ENCODE measurements at regions not wholly inside any gene's neighbourhood (a gene's known extent, or its start where the extent isn't known, plus 50 kb on each side); places are given as distances from the start of the nearest gene placed in this dataset.

DNA sequence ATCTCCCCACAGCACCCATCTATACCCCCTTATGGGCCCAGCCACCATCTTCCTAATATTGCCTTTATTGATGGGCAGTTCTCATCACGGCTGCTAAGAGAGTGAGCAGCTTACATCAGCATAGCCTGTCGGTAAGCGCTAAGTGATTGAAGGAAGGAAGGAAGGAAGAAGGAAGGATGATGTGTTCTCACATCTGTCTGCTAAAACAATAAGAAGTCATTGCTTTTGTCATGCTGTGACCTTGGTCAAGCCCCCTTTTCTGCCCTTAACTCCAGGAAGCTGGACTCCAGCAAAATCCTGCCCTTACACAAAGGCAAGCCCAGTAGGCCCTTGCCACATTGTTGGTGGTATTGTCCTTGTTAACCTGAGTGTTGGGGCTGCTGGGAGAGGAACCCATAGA lies 165.0 kb downstream of the ETS2 start:
- TF ChIP-seq, protein P1, sequence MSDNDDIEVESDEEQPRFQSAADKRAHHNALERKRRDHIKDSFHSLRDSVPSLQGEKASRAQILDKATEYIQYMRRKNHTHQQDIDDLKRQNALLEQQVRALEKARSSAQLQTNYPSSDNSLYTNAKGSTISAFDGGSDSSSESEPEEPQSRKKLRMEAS (IDR thresholded peaks at IDR 0.05; ENCODE audit: low read depth, low read length) = no peak
- TF ChIP-seq, protein P2, sequence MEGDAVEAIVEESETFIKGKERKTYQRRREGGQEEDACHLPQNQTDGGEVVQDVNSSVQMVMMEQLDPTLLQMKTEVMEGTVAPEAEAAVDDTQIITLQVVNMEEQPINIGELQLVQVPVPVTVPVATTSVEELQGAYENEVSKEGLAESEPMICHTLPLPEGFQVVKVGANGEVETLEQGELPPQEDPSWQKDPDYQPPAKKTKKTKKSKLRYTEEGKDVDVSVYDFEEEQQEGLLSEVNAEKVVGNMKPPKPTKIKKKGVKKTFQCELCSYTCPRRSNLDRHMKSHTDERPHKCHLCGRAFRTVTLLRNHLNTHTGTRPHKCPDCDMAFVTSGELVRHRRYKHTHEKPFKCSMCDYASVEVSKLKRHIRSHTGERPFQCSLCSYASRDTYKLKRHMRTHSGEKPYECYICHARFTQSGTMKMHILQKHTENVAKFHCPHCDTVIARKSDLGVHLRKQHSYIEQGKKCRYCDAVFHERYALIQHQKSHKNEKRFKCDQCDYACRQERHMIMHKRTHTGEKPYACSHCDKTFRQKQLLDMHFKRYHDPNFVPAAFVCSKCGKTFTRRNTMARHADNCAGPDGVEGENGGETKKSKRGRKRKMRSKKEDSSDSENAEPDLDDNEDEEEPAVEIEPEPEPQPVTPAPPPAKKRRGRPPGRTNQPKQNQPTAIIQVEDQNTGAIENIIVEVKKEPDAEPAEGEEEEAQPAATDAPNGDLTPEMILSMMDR (IDR thresholded peaks at IDR 0.05; ENCODE audit: low read depth, low read length) = no peak
- TF ChIP-seq MYC (IDR thresholded peaks at IDR 0.05; ENCODE audit: low read depth, low read length) = no peak
- TF ChIP-seq POLR2A (IDR thresholded peaks at IDR 0.05; ENCODE audit: extremely low read depth, insufficient read length) = no peak
- H3K4me3 ChIP-seq (ENCODE audit: low read depth, low read length) = no peak overlapping the region

DNA sequence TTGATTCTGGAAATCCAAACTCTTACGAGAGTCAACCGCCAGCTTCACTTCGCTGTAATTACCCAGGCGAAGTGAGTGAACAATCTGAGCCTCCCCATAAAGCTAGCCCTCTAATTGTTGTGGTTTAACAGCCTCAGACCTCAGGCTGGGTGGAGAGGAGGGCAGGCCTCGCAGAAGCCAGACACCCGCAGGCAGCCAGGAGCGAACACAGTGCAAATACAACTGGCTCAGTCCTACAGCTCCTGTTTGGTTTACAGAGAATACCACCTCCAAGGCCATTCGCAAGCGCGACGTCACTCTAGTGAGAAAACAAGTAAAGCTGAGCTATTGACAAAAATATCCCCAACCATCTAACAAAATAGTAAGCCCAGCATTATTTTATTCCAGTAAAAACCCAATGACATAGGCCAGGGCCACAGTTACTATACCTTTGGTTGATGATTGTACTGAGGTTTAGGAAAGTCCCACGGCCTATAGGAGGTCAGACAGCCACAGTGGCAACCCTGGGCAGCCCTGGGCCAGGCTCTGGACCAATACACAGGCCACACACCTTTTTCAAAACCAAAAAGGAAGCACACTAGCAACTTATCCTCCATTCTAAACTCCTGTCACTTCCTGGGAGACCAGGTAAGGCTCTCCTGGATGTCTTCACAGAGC lies 163.3 kb downstream of the ETS2 start:
- peak; percentile 85 for DNase-seq (ENCODE audit: low read depth)
- TF ChIP-seq, protein P1 (IDR thresholded peaks at IDR 0.05; ENCODE audit: low read depth, low read length) = peak; percentile 58
- TF ChIP-seq POLR2A (IDR thresholded peaks at IDR 0.05; ENCODE audit: extremely low read depth, insufficient read length) (no peak), MYC (IDR thresholded peaks at IDR 0.05; ENCODE audit: low read depth, low read length) (peak; percentile 65)
- no peak overlapping the region for H3K4me3 ChIP-seq (ENCODE audit: low read depth, low read length)

More for the DNA sequence above, 165.0 kb downstream of the ETS2 start:
- DNase-seq (ENCODE audit: low read depth) = no peak

DNA sequence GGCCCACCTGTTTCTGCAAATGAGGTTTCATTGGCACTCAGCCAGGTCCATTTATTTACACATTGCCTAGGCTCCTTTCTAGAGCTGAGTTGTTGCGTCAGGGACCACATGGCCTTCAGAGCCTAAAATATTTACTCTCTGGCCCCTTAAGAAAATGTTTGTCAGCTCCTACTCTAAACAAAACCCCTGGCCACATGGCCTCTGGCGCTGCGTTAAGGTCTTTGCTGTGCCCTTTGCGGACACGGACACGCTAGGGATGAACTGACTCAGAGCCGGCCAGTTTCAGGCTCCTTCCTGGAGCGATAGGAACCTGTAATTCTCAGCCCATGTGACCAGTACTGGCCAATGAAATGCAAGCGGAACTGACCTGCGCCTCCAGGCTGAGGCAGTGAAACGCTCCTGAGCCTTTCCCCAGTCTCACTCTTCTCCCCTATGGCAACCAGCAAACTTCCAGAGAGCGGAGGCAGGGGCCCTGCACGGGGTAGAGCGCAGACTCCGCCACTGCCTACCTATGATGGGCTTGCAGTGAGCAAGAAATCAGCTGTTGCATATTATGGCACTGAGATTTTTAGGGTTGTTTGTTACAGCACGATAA lies 160.3 kb downstream of the ETS2 start:
- DNase-seq (ENCODE audit: low read depth) = no peak
- TF ChIP-seq POLR2A (IDR thresholded peaks at IDR 0.05; ENCODE audit: extremely low read depth, insufficient read length) (no peak), MYC (IDR thresholded peaks at IDR 0.05; ENCODE audit: low read depth, low read length) (no peak)
- TF ChIP-seq, protein P1 (IDR thresholded peaks at IDR 0.05; ENCODE audit: low read depth, low read length) = no peak
- TF ChIP-seq, protein P2 (IDR thresholded peaks at IDR 0.05; ENCODE audit: low read depth, low read length) = no peak
- no peak overlapping the region for H3K4me3 ChIP-seq (ENCODE audit: low read depth, low read length)

DNA sequence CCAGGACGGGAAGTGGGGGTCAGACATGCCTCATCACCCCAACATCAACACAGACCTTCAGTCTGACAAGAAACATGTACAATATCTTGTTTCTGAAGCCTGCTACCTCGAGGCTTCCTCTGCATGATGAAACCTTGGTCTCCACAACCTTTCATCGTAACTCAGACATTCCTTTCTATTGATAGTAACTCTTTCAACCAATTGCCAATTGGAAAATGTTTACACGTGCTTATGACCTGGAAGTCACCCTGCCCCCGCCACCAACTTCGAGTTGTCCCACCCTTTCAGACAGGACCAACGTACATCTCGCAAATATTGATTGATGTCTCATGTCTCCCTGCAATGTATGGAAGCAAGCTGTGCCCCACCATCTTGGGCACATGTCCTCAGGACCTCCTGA lies 159.5 kb downstream of the ETS2 start:
- H3K4me3 ChIP-seq (ENCODE audit: low read depth, low read length) = no peak overlapping the region
- TF ChIP-seq POLR2A (IDR thresholded peaks at IDR 0.05; ENCODE audit: extremely low read depth, insufficient read length) (no peak), MYC (IDR thresholded peaks at IDR 0.05; ENCODE audit: low read depth, low read length) (no peak)
- TF ChIP-seq, protein P2 (IDR thresholded peaks at IDR 0.05; ENCODE audit: low read depth, low read length) = no peak
- TF ChIP-seq, protein P1 (IDR thresholded peaks at IDR 0.05; ENCODE audit: low read depth, low read length) = no peak
- no peak for DNase-seq (ENCODE audit: low read depth)

DNA sequence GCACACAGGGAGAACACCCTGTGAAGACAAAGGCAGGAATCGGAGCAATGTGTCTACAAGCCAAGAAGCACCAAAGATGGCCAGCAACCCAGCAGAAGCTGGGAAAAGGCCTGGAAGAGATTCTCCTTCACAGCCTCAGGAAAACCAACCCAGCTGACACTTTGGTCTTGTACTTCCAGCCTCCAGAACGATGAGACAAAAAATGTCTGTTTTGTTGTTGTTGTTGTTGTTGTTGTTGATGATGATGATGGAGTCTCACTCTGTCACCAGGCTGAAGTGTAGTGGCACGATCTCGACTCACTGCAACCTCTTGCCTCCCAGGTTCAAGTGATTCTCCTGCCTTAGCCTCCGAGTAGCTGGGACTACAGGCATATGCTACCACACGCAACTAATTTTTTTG lies 157.3 kb downstream of the ETS2 start:
- DNase-seq (ENCODE audit: low read depth) = no peak
- H3K4me3 ChIP-seq (ENCODE audit: low read depth, low read length) = no peak overlapping the region
- TF ChIP-seq, protein P2 (IDR thresholded peaks at IDR 0.05; ENCODE audit: low read depth, low read length) = no peak
- no peak for TF ChIP-seq MYC (IDR thresholded peaks at IDR 0.05; ENCODE audit: low read depth, low read length)
- no peak for TF ChIP-seq POLR2A (IDR thresholded peaks at IDR 0.05; ENCODE audit: extremely low read depth, insufficient read length)
- TF ChIP-seq, protein P1 (IDR thresholded peaks at IDR 0.05; ENCODE audit: low read depth, low read length) = no peak

DNA sequence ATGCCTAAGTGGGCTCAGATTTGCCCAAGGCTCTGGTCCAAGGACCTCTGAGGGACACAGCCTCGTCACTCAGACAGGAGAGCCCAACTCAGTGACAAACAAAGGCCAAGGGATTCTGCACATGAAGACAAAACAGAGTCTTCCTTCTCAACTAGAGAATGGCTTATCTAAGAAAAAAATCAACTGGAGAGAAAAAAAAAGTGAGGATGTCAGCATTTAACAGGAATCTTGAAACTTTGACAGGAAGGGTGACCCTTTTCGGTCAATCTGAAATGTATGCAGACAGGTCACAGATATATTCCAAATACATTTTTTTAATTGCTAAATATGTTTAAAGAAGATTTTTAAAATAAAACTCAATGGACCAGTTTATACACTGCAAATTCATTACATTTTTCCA lies 154.5 kb downstream of the ETS2 start:
- DNase-seq (ENCODE audit: low read depth) = no peak
- H3K4me3 ChIP-seq (ENCODE audit: low read depth, low read length) = no peak overlapping the region
- TF ChIP-seq, protein P1 (IDR thresholded peaks at IDR 0.05; ENCODE audit: low read depth, low read length) = no peak
- TF ChIP-seq MYC (IDR thresholded peaks at IDR 0.05; ENCODE audit: low read depth, low read length) (no peak), POLR2A (IDR thresholded peaks at IDR 0.05; ENCODE audit: extremely low read depth, insufficient read length) (no peak)
- TF ChIP-seq, protein P2 (IDR thresholded peaks at IDR 0.05; ENCODE audit: low read depth, low read length) = no peak
